ENCODE measurements at regions not wholly inside any gene's neighbourhood (a gene's known extent, or its start where the extent isn't known, plus 50 kb on each side); places are given as distances from the start of the nearest gene placed in this dataset.

GRCh38 chr6:130598021-130598989 lies 228.9 kb upstream of the SMLR1 start:
- TF ChIP-seq, protein P1, sequence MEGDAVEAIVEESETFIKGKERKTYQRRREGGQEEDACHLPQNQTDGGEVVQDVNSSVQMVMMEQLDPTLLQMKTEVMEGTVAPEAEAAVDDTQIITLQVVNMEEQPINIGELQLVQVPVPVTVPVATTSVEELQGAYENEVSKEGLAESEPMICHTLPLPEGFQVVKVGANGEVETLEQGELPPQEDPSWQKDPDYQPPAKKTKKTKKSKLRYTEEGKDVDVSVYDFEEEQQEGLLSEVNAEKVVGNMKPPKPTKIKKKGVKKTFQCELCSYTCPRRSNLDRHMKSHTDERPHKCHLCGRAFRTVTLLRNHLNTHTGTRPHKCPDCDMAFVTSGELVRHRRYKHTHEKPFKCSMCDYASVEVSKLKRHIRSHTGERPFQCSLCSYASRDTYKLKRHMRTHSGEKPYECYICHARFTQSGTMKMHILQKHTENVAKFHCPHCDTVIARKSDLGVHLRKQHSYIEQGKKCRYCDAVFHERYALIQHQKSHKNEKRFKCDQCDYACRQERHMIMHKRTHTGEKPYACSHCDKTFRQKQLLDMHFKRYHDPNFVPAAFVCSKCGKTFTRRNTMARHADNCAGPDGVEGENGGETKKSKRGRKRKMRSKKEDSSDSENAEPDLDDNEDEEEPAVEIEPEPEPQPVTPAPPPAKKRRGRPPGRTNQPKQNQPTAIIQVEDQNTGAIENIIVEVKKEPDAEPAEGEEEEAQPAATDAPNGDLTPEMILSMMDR (conservative IDR thresholded peaks at IDR 0.05 in 1 of 2, IDR thresholded peaks at IDR 0.05 in 1 of 2; ENCODE audit: extremely low read depth in 1 of 2, insufficient read depth in 1 of 2, low read depth in 1 of 2, low read length in 2 of 2): no peak
- TF ChIP-seq EZH2 (IDR thresholded peaks at IDR 0.05; ENCODE audit: borderline replicate concordance, low read length): no peak

Data from mammary epithelial cell (primary cell).